Osteocyte (in vitro differentiated cells): ENCODE measurements at regions not wholly inside any gene's neighbourhood (a gene's known extent, or its start where the extent isn't known, plus 50 kb on each side); places are given as distances from the start of the nearest gene placed in this dataset.
A peak's percentile ranks its signal among the peaks of the same experiment; 100 is the strongest.

ENCODE experiments used
- DNase-seq: peaks from one replicate; pipeline ENCODE4 v3.0.0; 2021; ENCODE audit warnings: mixed read lengths; ENCODE audit not compliant: unreplicated experiment; ENCODE audit errors: extremely low spot score
- H3K27ac Mint-ChIP-seq: one replicate; pipeline ENCODE4 v1.8.0; 2021; ENCODE audit warnings: mild to moderate bottlenecking, mixed read lengths; ENCODE audit not compliant: unreplicated experiment
- H3K27me3 Mint-ChIP-seq: one replicate; pipeline ENCODE4 v1.8.0; 2021; ENCODE audit warnings: mixed read lengths; ENCODE audit not compliant: unreplicated experiment
- H3K36me3 Mint-ChIP-seq: one replicate; pipeline ENCODE4 v1.8.0; 2021; ENCODE audit warnings: mixed read lengths; ENCODE audit not compliant: unreplicated experiment
- H3K4me1 Mint-ChIP-seq: one replicate; pipeline ENCODE4 v1.8.0; 2021; ENCODE audit warnings: mixed read lengths; ENCODE audit not compliant: unreplicated experiment
- H3K4me3 Mint-ChIP-seq: one replicate; pipeline ENCODE4 v1.8.0; 2021; ENCODE audit warnings: mild to moderate bottlenecking, moderate library complexity, mixed read lengths; ENCODE audit not compliant: unreplicated experiment
- H3K9me3 Mint-ChIP-seq: one replicate; pipeline ENCODE4 v1.8.0; 2021; ENCODE audit warnings: mixed read lengths; ENCODE audit not compliant: unreplicated experiment
- TF ChIP-seq, protein P1 (sequence below): fragments of 200-600 bp; sonication (generic); IDR thresholded peaks from 2 replicates; pipeline ENCODE4 v1.5.0; 2021; ENCODE audit warnings: antibody characterized with exemption, mild to moderate bottlenecking, moderate library complexity

DNA sequence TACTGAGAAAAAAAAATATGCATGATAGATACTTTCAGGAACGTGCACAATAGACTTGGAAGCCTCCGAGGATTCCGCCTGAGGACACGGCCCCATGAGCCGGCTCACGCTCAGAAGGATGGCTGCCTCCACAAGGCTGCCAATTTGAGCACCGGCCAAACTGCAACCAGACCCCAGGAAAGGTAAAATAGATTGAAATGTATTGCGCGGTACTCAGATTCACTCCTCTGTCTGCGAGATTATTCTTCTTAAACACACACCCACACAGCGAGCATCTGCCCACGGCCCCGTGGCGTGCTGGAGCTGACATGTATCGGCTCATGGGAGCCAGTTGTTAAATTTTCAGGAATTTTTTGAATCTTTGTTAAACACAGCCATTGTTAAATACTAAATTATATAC is 653.2 kb upstream of the MKI67 start:
- no peak overlapping the region for H3K27ac Mint-ChIP-seq
- no peaks in the 10 kb centered on the region for H3K36me3 Mint-ChIP-seq
- H3K9me3 Mint-ChIP-seq, result peaks cover 50% of the 10 kb centered on the region
- TF ChIP-seq, protein P1, sequence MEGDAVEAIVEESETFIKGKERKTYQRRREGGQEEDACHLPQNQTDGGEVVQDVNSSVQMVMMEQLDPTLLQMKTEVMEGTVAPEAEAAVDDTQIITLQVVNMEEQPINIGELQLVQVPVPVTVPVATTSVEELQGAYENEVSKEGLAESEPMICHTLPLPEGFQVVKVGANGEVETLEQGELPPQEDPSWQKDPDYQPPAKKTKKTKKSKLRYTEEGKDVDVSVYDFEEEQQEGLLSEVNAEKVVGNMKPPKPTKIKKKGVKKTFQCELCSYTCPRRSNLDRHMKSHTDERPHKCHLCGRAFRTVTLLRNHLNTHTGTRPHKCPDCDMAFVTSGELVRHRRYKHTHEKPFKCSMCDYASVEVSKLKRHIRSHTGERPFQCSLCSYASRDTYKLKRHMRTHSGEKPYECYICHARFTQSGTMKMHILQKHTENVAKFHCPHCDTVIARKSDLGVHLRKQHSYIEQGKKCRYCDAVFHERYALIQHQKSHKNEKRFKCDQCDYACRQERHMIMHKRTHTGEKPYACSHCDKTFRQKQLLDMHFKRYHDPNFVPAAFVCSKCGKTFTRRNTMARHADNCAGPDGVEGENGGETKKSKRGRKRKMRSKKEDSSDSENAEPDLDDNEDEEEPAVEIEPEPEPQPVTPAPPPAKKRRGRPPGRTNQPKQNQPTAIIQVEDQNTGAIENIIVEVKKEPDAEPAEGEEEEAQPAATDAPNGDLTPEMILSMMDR, result no peak
- no peaks in the 10 kb centered on the region for H3K27me3 Mint-ChIP-seq
- H3K4me3 Mint-ChIP-seq, result no peak overlapping the region
- DNase-seq, result peak; percentile 65
- H3K4me1 Mint-ChIP-seq, result no peaks in the 10 kb centered on the region

DNA sequence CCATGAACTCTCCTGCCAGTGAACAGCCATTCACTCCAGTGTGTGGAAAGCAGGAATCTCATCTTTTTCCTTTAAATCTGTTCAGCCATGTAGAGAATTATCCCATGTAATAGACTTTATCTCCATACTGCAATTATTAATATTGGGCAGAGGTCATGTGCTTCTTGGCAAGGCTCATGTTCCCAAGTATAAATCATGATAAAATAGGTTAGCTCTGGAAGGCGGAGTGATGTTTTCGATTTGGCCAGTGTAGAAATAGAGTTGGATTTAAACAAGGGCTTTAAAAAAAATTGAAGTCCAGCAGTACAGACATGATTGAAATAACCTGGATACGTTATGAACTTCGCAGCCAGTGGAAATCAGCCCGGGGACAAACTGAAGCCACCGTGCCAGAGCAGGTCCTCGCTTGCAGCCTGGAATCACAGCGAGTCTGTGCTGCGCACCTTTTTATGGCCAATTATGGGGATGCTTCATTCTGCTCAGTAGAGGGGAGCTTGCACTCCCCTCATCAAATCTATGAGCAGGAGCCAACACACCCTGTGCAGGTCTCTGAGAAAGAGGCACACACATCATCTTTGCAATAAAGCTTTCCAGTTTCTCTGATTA is 654.0 kb upstream of the MKI67 start:
- no peaks in the 10 kb centered on the region for H3K4me1 Mint-ChIP-seq

DNA sequence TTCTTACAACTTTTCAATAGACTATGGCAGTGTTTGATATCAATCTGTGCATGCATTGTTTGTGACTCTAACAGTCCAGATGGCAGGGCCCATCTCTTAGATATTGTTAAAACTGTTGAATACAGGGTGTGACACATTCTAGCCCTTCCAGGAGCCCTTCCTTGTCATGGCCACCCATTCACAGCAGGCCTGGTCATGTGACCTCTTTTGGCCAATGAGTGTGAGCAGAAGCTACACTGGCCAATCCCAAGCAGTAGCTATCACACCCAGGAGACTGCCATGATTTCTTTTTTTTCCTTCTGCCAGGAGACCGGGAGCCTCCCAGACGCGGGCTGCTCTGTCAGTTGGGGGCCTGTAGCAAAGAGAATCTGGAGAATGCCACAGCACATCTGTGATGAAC is 655.4 kb upstream of the MKI67 start:
- Mint-ChIP-seq H3K4me1 (no peaks in the 10 kb centered on the region), H3K27me3 (no peaks in the 10 kb centered on the region), H3K27ac (no peak overlapping the region), H3K4me3 (no peak overlapping the region), H3K36me3 (no peaks in the 10 kb centered on the region), H3K9me3 (peaks cover 51% of the 10 kb centered on the region)
- TF ChIP-seq, protein P1, result no peak
- peak; percentile 38 for DNase-seq

More for the DNA sequence above, 654.0 kb upstream of the MKI67 start:
- DNase-seq, result peak; percentile 59
- Mint-ChIP-seq H3K4me3 (no peak overlapping the region), H3K36me3 (no peaks in the 10 kb centered on the region), H3K27me3 (no peaks in the 10 kb centered on the region), H3K27ac (no peak overlapping the region), H3K9me3 (peaks cover 48% of the 10 kb centered on the region)
- TF ChIP-seq, protein P1, result no peak

DNA sequence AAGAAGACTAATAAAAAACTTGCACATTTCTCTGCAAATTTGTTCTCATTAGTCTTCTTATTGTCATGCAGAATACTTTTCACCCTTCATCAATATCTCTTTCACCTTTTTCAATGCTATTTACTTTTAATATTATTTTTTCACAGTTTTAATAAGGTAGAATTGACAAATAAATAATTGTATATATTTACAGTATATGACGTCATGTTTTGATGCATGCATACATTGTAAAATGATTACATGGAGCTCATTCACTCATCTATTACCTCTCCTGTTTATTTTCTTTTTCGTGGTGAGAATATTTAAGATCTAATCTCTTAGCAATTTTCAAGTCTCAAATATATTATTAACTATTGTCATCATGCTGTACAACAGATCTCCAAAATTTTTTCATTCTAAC is 658.2 kb upstream of the MKI67 start:
- no peaks in the 10 kb centered on the region for H3K27me3 Mint-ChIP-seq
- peaks cover 44% of the 10 kb centered on the region for H3K9me3 Mint-ChIP-seq
- no peak overlapping the region for H3K27ac Mint-ChIP-seq
- DNase-seq, result no peak
- no peaks in the 10 kb centered on the region for H3K4me1 Mint-ChIP-seq
- no peak overlapping the region for H3K4me3 Mint-ChIP-seq
- TF ChIP-seq, protein P1, result no peak
- no peaks in the 10 kb centered on the region for H3K36me3 Mint-ChIP-seq

DNA sequence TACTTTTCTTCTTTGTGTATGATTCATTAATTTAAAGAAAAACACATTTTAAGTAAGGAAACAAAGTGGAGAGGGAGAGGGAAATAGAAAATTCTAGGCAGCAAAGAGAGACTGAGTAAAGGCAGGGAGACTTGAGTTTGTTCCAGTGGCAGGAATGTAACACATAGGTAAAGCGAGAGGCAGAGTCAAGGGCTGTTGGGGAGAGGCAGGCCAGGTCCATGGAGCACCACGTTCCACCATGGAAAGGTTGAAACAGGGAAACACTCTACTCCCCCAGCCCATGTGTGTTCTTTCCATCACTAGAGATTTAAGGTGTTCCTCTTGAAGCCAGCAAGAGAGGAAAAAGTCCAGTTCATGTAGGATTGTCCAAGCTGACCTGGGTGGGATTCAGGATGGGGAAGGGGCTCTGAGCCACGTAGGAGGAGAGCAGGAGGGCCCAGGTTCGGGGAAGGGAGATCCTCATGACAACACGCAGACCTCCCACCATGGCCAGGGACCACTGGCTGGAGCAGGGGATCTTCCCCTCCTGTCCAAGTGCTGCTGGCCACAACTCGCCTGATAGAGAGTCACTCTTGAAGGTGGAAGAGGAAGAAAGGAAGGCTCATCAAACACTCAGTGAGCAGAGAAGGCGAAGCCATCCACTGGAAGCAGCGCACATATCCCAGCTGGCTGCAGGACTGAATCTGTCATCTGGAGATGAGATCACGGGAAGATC is 666.4 kb upstream of the MKI67 start:
- TF ChIP-seq, protein P1, result no peak
- no peaks in the 10 kb centered on the region for H3K36me3 Mint-ChIP-seq
- DNase-seq, result peak; percentile 44
- no peak overlapping the region for H3K4me3 Mint-ChIP-seq
- no peaks in the 10 kb centered on the region for H3K4me1 Mint-ChIP-seq
- H3K27ac Mint-ChIP-seq, result no peak overlapping the region
- H3K27me3 Mint-ChIP-seq, result no peaks in the 10 kb centered on the region
- peaks cover 27% of the 10 kb centered on the region for H3K9me3 Mint-ChIP-seq
